D721Med (cell line): ENCODE measurements at regions not wholly inside any gene's neighbourhood (a gene's known extent, or its start where the extent isn't known, plus 50 kb on each side); places are given as distances from the start of the nearest gene placed in this dataset.

Source experiments
- DNase-seq: peaks from one replicate; pipeline ENCODE4 v3.0.0; 2011; ENCODE audit warnings: low spot score; ENCODE audit not compliant: insufficient read length
- FAIRE-seq: peaks from 2 replicates; lab custom pipeline; 2011; peaks lifted over from hg19 to GRCh38; lab: Jason Lieb, UNC
- TF ChIP-seq, protein P1 (sequence below): IDR thresholded peaks from 2 replicates; pipeline ENCODE4 v1.5.1; 2012; ENCODE audit warnings: mild to moderate bottlenecking, control low read depth; ENCODE audit not compliant: insufficient read depth; ENCODE audit errors: missing control alignments

DNA sequence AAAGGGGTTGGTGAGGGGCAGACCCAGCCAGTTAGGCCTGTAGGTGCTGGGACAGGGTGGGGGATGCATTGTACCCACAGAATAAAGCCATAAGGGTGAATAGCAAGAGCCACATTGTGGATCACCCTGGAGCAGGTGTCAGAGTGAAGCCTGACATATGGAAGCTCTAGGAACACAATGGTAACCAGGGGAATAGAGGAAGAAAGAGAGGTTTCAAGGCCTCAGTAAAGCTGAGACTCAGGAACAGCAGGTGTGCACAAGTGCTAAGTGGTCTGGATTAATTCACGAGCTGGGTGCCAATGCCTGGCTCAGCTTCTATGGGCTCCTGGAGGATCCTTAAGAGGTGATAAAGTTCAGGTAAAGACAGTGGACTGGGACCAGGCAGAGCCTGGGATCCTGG, 323.7 kb upstream of the CTNNB1 start:
- DNase-seq (no peak), FAIRE-seq (no peak)
- TF ChIP-seq, protein P1, sequence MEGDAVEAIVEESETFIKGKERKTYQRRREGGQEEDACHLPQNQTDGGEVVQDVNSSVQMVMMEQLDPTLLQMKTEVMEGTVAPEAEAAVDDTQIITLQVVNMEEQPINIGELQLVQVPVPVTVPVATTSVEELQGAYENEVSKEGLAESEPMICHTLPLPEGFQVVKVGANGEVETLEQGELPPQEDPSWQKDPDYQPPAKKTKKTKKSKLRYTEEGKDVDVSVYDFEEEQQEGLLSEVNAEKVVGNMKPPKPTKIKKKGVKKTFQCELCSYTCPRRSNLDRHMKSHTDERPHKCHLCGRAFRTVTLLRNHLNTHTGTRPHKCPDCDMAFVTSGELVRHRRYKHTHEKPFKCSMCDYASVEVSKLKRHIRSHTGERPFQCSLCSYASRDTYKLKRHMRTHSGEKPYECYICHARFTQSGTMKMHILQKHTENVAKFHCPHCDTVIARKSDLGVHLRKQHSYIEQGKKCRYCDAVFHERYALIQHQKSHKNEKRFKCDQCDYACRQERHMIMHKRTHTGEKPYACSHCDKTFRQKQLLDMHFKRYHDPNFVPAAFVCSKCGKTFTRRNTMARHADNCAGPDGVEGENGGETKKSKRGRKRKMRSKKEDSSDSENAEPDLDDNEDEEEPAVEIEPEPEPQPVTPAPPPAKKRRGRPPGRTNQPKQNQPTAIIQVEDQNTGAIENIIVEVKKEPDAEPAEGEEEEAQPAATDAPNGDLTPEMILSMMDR, result no peak

DNA sequence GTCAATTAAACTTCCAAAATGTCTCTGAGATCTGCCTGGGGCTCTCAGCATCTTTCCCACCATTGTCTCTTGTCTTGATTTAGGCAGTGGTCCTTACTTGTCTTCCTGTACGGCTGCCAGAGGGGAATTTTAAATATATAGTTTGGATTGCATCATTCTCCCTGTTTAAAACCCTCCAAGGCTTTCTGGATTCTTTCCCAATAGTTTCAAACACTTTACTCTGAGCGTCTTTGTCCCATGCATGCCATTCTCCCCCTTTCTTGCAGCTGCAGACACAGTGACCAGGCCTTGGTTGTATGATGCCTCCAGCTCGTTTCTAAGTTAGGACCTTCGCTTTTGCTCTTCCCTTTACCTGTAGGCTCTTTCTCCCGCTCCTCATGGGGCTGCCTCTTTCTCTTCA, 323.3 kb upstream of the CTNNB1 start:
- TF ChIP-seq, protein P1, result no peak
- DNase-seq (no peak), FAIRE-seq (no peak)

DNA sequence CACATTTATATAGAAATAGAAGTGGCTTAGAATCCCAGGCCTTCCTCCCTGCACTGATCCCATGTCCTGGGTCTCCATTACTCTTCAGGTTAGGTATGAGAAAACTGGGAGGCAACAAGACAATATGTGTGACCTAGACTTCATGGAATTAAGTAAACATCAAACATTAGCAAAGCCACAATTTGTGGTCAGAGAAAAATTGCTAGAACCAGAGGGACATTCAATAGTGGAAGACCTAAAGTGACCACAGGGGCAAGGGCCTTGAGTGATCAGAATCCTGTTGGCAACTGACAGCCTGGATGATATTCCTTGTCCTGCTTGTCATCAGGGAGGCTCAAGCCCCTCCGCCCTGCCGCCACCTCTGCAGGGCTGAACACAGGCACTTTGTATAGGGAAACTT, 322.8 kb upstream of the CTNNB1 start:
- TF ChIP-seq, protein P1, result no peak
- DNase-seq (no peak), FAIRE-seq (no peak)

DNA sequence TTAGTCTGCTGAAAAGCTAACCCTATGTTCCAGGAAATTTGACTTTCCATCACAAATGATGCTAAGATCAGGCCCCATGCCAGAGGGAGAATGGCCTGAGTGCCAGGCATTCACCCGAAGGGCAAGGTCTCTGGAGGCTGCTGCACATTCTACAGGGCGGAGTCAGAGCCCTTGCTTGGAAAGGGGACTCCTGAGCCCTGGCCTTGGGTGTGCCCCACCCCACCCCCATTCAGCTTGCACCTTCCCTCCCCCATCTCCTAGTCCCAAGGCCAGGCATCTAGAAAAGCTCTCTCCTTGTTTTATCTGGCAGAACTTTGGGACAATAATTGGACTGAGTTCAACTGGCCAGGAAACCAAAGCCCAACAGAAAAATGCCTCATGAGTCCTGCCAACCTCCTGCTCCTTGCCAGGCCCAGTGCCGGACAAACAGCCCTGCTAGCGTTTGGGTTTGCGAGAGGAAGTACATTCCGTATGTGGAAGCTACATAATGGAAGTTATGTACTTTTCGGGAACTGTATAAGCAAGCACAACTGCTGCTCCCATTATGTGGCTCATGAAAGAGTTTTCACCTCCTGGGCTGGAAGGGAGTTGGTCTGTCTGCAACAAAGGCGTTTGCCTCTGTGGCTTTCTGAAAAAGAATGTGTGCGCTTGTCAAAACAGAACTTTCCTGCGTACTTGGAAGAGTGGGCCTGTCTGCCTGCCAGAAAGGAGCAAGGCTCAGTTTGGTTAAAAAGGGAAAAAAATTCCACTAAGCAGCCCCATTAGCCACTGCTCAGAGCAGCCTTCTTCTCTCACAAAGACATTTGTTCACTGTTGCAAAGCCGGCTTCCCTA, 321.5 kb upstream of the CTNNB1 start:
- no peak for FAIRE-seq
- no peak for DNase-seq
- TF ChIP-seq, protein P1, result no peak

DNA sequence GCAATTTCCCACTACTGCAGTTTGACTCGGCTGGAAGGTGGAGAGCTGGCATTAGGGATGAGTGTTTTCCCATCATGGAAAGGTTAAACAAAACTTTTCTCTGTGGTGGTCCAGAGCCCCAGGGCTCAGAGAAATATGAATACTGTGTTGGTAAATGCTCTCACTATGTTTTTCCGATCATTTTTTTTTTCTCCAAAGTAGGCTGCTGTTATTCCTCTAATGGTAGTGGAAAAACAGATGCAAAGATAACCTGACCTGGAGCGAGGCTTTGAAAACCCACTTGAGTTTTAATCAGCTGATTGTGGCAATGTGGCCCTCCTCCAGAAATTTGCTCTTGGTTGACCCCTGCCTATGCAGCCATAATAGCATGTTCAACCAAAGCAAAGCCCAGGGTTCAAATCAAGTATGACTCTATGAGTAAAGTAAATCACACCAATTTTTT, 320.8 kb upstream of the CTNNB1 start:
- TF ChIP-seq, protein P1, result no peak
- FAIRE-seq, result no peak
- DNase-seq, result no peak

DNA sequence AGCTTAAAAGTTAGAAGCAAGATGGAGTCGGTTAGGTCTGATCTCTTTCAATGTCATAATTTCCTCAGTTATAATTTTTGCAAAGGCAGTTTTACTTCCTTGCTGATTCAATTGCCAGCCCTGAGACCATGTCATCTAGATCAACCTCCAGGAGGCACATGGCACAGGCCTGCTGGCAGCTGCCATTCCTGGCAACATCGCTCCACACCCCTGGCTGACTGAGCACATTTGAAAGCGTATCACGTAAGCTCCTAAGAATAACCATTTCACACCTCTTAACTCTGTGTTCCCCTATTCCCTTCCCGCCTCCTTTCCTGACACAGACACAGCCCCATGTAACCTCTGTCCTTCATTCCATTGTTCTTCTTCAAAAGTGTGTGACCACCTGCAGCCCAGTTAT, 313.9 kb upstream of the CTNNB1 start:
- TF ChIP-seq, protein P1, result no peak
- no peak for FAIRE-seq
- DNase-seq, result no peak

DNA sequence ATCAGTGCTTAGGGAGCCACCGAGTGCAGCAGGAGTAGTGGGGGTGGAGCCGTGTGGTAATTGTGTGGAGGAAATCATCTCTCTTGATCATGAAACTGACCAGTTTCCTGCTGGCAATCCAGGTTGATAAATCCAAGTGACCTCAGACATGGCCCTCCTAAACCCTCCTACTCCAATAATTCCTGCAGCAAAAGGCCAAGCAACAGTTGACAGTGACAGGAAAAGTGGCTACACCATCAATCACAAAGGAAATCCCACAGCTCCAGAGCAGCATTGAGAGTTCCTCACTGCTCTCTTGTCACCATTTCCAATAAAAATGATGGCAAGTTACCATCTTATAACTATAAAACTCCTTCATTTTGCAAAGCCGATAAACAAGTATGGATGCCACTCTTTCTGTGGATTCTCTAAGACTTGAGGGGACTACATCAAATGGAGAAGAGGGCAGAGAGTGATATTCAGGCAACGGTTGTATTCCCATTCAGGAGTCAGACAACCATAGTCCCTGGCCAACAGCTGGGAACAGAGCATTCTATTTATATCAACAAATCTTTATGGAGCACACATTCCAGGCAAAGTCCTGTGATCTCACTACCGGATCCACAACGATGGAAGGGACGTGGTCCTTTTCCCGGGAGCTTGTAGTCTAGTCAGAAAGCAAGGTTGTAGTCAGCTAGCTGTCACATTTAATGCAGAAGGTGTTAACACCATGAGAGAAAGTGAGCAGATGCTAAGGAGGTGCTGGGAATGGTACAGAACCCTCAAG, 312.5 kb upstream of the CTNNB1 start:
- no peak for FAIRE-seq

More for the DNA sequence above, 312.5 kb upstream of the CTNNB1 start:
- DNase-seq, result no peak
- TF ChIP-seq, protein P1, result no peak
